ENCODE measurements at regions not wholly inside any gene's neighbourhood (a gene's known extent, or its start where the extent isn't known, plus 50 kb on each side); places are given as distances from the start of the nearest gene placed in this dataset.

DNA sequence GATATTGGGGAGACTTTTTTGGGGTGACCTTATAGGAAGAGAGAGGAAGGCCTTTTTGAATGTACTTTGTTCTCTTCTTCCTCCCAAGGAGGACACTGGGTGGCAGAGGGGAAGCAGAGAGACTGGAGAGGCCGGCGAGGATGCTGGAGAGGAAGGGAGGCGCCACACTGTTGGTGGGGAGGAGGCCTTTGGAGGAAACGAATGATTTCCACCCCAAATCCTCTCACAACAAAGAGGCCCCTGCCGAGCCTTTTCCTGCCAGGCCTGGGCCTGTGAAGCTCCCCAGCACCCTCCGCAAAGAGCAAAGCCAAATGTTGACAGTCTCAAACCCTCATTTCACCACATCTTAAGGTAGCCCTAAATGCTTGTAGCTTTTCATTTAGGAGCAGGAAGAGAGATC lies 59.0 kb upstream of the UPP2 start:
- TF ChIP-seq, protein P1, sequence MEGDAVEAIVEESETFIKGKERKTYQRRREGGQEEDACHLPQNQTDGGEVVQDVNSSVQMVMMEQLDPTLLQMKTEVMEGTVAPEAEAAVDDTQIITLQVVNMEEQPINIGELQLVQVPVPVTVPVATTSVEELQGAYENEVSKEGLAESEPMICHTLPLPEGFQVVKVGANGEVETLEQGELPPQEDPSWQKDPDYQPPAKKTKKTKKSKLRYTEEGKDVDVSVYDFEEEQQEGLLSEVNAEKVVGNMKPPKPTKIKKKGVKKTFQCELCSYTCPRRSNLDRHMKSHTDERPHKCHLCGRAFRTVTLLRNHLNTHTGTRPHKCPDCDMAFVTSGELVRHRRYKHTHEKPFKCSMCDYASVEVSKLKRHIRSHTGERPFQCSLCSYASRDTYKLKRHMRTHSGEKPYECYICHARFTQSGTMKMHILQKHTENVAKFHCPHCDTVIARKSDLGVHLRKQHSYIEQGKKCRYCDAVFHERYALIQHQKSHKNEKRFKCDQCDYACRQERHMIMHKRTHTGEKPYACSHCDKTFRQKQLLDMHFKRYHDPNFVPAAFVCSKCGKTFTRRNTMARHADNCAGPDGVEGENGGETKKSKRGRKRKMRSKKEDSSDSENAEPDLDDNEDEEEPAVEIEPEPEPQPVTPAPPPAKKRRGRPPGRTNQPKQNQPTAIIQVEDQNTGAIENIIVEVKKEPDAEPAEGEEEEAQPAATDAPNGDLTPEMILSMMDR (IDR thresholded peaks at IDR 0.05; ENCODE audit: low read depth, low read length, missing control alignments), result no peak
- DNase-seq (ENCODE audit: extremely low read depth, low read depth), result no peak

DNA sequence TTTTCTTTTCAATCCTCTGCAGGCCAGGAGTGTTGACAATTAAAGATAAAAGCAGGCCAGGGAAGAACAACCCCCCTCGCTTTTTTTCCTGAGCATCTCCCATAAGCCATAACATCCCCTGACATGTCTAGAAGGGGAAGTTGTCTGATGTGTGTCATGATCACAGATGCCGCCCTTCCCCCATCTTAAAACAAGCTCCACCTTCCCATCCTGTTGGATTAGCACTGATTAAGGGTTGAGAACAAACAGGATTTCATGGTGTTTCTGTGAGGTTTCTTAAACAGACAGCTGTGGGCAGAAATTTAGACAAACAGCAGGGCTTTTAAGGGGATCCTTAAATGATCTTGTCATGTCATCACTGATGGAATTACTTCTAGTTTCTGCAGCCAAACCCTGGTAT lies 59.4 kb upstream of the UPP2 start:
- TF ChIP-seq, protein P1 (IDR thresholded peaks at IDR 0.05; ENCODE audit: low read depth, low read length, missing control alignments), result no peak
- no peak overlapping the region for H3K4me3 ChIP-seq (replicated peaks; ENCODE audit: low read depth, low read length)
- no peak for DNase-seq (ENCODE audit: extremely low read depth, low read depth)

More for the DNA sequence above, 59.0 kb upstream of the UPP2 start:
- no peak overlapping the region for H3K4me3 ChIP-seq (replicated peaks; ENCODE audit: low read depth, low read length)

DNA sequence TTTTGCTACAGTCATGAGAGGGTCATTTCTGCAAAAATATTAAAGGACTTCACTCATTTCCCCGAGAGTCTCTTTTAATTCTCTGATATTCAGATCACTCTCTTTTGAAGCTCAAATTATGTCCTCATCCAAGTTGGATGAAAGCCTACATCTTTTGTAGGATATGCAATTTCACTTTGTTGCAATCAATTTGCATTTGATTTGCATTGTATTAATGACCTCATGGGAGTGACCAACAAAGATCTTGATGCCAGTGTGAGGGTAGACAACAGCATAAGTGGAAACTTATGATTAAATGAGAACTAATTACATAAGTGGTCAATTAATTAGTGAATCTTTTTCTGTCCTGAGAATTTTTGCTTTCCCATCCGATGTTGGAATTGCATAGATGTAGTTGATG lies 60.3 kb upstream of the UPP2 start:
- DNase-seq (ENCODE audit: extremely low read depth, low read depth), result no peak
- H3K4me3 ChIP-seq (replicated peaks; ENCODE audit: low read depth, low read length), result no peak overlapping the region
- TF ChIP-seq, protein P1 (IDR thresholded peaks at IDR 0.05; ENCODE audit: low read depth, low read length, missing control alignments), result no peak

DNA sequence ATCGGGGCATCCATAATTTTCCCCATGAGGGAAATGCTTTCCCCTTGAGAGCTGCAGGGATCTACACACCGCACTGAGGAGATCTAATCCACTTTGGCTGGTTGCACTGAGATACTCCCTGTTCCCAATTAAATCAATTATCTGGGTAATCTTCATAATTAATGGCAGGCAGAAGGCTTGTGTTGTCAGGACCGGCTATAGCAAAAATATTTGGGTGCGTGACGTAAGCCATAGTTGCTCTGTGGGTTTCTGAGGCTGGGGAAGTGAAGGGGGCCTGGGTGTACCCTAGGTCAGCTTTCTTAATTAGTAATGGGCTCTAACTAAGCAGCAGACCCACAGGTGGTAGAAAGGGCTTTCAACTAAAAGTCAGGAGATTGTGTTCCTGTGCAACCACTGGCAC lies 62.8 kb upstream of the UPP2 start:
- TF ChIP-seq, protein P1 (IDR thresholded peaks at IDR 0.05; ENCODE audit: low read depth, low read length, missing control alignments), result no peak
- no peak for DNase-seq (ENCODE audit: extremely low read depth, low read depth)
- no peak overlapping the region for H3K4me3 ChIP-seq (replicated peaks; ENCODE audit: low read depth, low read length)

DNA sequence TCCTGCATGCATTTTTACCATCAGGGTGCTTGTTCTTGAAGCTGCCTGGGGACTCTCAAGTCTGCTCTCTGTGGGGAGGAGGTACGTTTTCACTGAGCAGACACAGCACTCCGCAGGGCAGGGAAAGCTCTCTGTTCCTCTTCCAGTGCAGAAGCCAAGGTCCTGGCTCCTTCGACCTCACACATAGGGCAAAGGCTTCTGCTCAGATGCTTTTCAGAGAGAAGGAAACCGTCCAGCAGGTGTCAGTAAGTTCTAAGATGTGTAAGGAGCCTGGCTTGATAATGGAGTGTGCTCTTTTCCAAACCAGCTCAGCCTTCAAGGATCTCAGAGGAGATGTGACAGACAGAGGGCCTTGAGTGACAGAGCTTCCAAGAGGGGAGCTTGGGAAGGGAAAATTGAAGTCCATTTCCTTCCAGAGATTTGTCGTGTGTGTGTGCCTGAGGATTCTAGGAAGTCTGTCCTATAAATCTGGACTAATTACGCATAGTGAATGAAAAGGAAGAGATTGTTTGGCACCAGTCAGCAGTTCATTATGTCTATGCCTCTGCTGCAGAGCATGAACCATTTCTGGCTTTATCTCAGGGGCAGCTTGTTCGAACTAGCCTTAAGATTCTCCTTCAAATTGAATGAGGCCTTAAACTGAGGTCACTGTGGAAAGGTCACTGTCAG lies 67.3 kb upstream of the UPP2 start:
- DNase-seq (ENCODE audit: extremely low read depth, low read depth), result no peak
- no peak overlapping the region for H3K4me3 ChIP-seq (replicated peaks; ENCODE audit: low read depth, low read length)
- TF ChIP-seq, protein P1 (IDR thresholded peaks at IDR 0.05; ENCODE audit: low read depth, low read length, missing control alignments), result peak; percentile 45

DNA sequence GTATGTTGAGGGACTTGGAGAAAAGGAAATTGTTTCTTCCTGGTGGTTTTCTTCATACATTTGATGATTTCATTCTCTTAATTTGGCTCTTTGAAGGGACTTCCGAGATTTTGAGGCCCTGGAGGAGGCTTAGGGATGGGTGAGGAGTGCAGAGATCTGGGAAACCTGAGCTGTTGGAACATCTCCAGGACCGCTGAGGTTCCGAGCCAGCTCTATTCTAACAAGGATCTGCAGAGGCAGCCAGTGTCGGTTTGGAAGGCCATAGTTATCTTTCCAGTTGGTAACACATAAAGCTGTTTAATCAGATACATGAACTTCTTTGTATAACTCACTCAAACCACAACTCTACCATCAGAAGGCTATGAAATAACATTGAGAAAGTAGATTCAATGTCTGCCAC lies 70.3 kb upstream of the UPP2 start:
- DNase-seq (ENCODE audit: extremely low read depth, low read depth), result no peak
- TF ChIP-seq, protein P1 (IDR thresholded peaks at IDR 0.05; ENCODE audit: low read depth, low read length, missing control alignments), result no peak
- no peak overlapping the region for H3K4me3 ChIP-seq (replicated peaks; ENCODE audit: low read depth, low read length)

Measured in HFF-Myc (cell line).